ENCODE measurements at regions not wholly inside any gene's neighbourhood (a gene's known extent, or its start where the extent isn't known, plus 50 kb on each side); places are given as distances from the start of the nearest gene placed in this dataset.
"Not testable (repeated sequence)": the region's sequence is repeated elsewhere in the genome, so short reads cannot be mapped to it uniquely, and the experiment has no call there.

- no peak for DNase-seq (ENCODE audit: low spot score in 2 of 2)
- Histone ChIP-seq H3K36me3 (no peaks in the 10 kb centered on the region), H3K4me3 (no peak overlapping the region), H3K9me3 (no peaks in the 10 kb centered on the region), H3K4me1 (peaks cover 13% of the 10 kb centered on the region), H3K27ac (no peak overlapping the region), H3K27me3 (peaks cover 73% of the 10 kb centered on the region)
- no peak for TF ChIP-seq CTCF (IDR thresholded peaks at IDR 0.05)
- no peak for TF ChIP-seq POLR2A (IDR thresholded peaks at IDR 0.05)
- TF ChIP-seq POLR2AphosphoS5 (IDR thresholded peaks at IDR 0.05), result no peak
- TF ChIP-seq EP300 (IDR thresholded peaks at IDR 0.05), result no peak
- WGBS, result 62% methylated on average over 3 of the region's 3 CpGs
Measured at GRCh38 chr16:86347090-86347489, 163.2 kb upstream of the FOXF1 start.

GRCh38 chr16:86347916-86348555 lies 162.3 kb upstream of the FOXF1 start:
- Histone ChIP-seq H3K27me3 (peaks cover 73% of the 10 kb centered on the region), H3K36me3 (no peaks in the 10 kb centered on the region), H3K9me3 (no peaks in the 10 kb centered on the region), H3K4me1 (peaks cover 11% of the 10 kb centered on the region), H3K4me3 (no peak overlapping the region), H3K27ac (no peak overlapping the region)
- WGBS, result 77% methylated on average over 10 of the region's 11 CpGs
- TF ChIP-seq EP300 (IDR thresholded peaks at IDR 0.05) (no peak), POLR2AphosphoS5 (IDR thresholded peaks at IDR 0.05) (no peak), CTCF (IDR thresholded peaks at IDR 0.05) (no peak), POLR2A (IDR thresholded peaks at IDR 0.05) (no peak)
- no peak for DNase-seq (ENCODE audit: low spot score in 2 of 2)

- no peaks in the 10 kb centered on the region for H3K4me1 ChIP-seq
- peaks cover 81% of the 10 kb centered on the region for H3K27me3 ChIP-seq
- DNase-seq (ENCODE audit: low spot score in 2 of 2), result no peak
- H3K36me3 ChIP-seq, result no peaks in the 10 kb centered on the region
- 70% methylated on average over 5 of the region's 5 CpGs for WGBS
- TF ChIP-seq POLR2A (IDR thresholded peaks at IDR 0.05) (no peak), CTCF (IDR thresholded peaks at IDR 0.05) (no peak), POLR2AphosphoS5 (IDR thresholded peaks at IDR 0.05) (no peak), EP300 (IDR thresholded peaks at IDR 0.05) (no peak)
- no peak overlapping the region for H3K4me3 ChIP-seq
- H3K9me3 ChIP-seq, result no peaks in the 10 kb centered on the region
- no peak overlapping the region for H3K27ac ChIP-seq
Measured at GRCh38 chr16:86349338-86349900, 160.9 kb upstream of the FOXF1 start.

GRCh38 chr16:86350289-86350688 lies 160.0 kb upstream of the FOXF1 start:
- peaks cover 86% of the 10 kb centered on the region for H3K27me3 ChIP-seq
- no peak overlapping the region for H3K27ac ChIP-seq

GRCh38 chr16:86351041-86351784 lies 159.1 kb upstream of the FOXF1 start:
- no peak overlapping the region for H3K27ac ChIP-seq
- H3K4me3 ChIP-seq, result no peak overlapping the region
- WGBS, result 52% methylated on average over 19 of the region's 20 CpGs
- peaks cover 3% of the 10 kb centered on the region for H3K9me3 ChIP-seq
- peaks cover 87% of the 10 kb centered on the region for H3K27me3 ChIP-seq
- no peaks in the 10 kb centered on the region for H3K4me1 ChIP-seq
- no peaks in the 10 kb centered on the region for H3K36me3 ChIP-seq
- DNase-seq (ENCODE audit: low spot score in 2 of 2), result no peak
- TF ChIP-seq POLR2AphosphoS5 (IDR thresholded peaks at IDR 0.05), result no peak
- TF ChIP-seq EP300 (IDR thresholded peaks at IDR 0.05), result no peak
- no peak for TF ChIP-seq POLR2A (IDR thresholded peaks at IDR 0.05)
- TF ChIP-seq CTCF (IDR thresholded peaks at IDR 0.05), result no peak

More at GRCh38 chr16:86350289-86350688, 160.0 kb upstream of the FOXF1 start:
- WGBS, result 62% methylated on average over 5 of the region's 5 CpGs
- no peaks in the 10 kb centered on the region for H3K4me1 ChIP-seq
- H3K9me3 ChIP-seq, result no peaks in the 10 kb centered on the region
- DNase-seq (ENCODE audit: low spot score in 2 of 2), result no peak
- TF ChIP-seq POLR2A (IDR thresholded peaks at IDR 0.05) (no peak), EP300 (IDR thresholded peaks at IDR 0.05) (no peak), POLR2AphosphoS5 (IDR thresholded peaks at IDR 0.05) (no peak)
- no peaks in the 10 kb centered on the region for H3K36me3 ChIP-seq
- no peak overlapping the region for H3K4me3 ChIP-seq

GRCh38 chr16:86351785-86352139 lies 158.6 kb upstream of the FOXF1 start:
- H3K27me3 ChIP-seq, result peaks cover 92% of the 10 kb centered on the region
- not testable (repeated sequence) for H3K27ac ChIP-seq
- WGBS, result 53% methylated on average over 10 of the region's 10 CpGs

More at GRCh38 chr16:86351785-86352139, 158.6 kb upstream of the FOXF1 start:
- not testable (repeated sequence) for H3K4me1 ChIP-seq; H3K36me3 ChIP-seq; DNase-seq (ENCODE audit: low spot score in 2 of 2); H3K9me3 ChIP-seq; H3K4me3 ChIP-seq
